Inflammatory macrophage treated with lipopolysaccharide for 4 hours (primary cell): ENCODE measurements at regions not wholly inside any gene's neighbourhood (a gene's known extent, or its start where the extent isn't known, plus 50 kb on each side); places are given as distances from the start of the nearest gene placed in this dataset.

Source experiments
- DNase-seq: peaks from one replicate; pipeline ENCODE4 v3.0.0-alpha.2; 2020

DNA sequence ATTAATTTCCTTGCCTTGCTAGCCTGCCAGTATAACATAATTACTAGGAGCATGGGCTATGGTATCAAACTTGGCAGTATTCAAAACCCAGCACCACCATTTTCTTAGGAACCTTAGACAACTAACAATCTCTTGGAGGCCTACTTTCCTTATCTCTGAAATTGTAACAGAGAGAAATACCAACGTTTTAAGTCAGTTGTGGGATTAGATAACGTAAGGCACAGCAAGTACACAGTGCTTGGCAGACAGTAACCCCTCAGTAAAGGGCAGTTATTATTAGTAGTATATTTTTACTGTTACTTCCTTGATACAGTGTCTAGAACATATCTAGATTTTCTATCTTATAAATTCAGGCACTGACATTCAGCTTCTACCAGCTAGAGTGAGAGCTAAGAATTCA, 309.6 kb downstream of the ACTL7B start:
- no peak for DNase-seq

DNA sequence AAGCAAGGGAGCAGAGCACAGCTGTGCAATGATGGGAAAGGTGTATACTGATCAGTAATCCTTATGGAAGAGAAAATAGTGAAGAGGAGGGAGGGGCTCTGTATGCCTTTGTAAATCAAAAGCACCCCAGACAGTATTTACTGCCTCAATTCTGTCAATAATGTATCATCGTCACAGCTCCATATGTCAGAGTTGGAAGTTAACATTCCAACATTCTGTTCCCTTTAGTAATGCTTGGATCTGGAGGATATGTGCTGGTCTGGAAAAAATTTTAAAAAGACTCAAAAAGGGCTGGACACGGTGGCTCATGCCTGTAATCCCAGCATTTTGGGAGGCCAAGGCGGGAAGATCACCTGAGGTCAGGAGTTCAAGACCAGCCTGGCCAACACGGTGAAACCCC, 310.4 kb downstream of the ACTL7B start:
- DNase-seq: no peak

DNA sequence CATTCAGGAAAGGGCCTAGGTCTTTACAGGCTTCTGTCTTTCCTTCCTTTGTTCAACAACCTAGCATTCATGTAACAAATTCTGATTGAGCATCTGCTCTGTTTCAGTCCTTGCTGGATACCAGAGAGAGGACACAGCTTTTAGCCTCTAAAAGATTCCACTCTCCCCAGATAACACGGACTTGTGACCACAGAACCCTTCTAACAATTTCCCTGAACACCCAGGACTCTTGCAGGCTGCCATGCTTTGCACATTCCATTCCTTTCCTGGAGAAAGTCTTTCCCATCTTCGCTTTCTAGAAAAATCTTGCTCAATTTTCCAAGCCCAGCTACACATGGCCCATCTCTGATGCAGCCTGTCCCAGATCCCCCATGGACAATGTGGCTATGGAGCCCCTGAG, 310.9 kb downstream of the ACTL7B start:
- DNase-seq: no peak

DNA sequence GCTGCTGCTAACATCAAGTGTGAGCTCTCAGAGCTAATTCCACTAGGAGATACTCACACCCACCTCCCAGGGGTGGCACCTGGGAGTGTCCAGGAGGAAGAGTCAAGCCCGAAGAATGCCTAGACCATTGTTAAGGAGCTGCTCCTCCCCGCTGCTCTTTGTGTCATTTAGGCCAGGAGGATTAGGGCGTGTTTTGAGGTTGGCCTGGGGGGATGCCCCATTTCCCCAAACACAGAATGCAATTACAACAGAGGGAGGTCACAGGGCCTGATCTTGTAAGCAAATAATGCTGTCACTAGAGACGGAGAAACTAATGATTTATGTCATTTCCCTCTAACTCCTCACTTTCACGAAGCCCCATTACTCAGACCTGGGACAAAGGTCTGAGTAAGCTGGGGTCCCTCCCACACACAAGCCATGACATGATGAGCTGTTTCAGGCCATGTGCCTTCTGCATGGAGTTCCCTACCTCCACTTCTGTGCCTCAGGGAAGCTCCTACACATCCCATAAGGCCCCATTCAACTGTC, 312.5 kb downstream of the ACTL7B start:
- DNase-seq: peak; percentile 94

DNA sequence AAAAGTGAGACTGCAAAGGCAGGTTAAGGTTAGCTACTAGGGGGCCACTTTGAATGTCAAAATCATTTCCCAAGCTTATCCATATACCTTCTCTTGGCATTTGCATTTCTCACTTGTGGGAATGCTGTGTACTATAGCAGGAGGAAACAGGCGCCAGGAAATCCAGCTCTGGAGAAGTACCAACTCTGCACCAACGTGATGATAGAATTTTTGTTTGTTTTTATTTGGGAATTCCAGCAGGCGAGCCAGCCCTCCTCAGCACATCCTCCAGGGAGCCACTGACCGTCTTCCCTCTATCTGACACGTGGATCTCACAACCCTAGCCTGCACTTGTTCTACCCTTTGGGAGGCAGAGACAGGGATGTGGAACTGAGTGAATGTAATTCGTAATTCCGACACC, 318.0 kb downstream of the ACTL7B start:
- DNase-seq: no peak

DNA sequence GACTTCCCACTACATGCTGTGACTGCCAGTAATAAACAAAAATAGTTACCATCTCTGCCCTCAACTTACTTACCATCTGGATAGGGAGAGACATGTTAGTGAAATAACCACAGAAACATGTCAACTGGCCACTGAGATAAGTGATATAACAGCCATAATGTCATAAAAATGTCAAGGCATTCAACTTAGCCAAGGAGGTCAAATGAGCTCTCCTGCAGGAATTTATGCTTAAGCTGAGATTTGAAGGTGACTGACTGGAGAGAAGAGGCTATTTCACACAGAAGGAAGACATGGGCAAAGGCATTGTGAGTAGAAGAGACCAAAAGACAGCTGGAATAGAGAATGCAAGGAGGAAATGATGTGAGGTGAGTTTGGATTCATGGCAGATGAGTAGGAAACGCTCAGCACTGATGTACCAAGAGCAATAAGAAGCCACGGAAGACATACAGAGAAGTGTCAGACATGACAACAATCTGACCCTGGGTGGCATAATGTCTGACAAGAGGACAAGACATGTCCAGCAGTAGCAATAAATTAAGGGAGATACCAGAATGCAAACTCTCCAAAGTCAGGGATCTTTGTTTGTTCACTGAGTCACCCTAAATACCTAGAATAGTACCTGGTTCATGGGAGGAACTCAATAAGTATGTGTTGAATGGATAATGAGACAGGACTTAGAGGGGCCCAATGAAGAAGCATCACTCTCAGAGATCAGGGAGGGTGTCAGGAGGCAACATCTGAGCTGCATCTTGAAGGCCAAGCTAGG, 318.8 kb downstream of the ACTL7B start:
- DNase-seq: no peak

DNA sequence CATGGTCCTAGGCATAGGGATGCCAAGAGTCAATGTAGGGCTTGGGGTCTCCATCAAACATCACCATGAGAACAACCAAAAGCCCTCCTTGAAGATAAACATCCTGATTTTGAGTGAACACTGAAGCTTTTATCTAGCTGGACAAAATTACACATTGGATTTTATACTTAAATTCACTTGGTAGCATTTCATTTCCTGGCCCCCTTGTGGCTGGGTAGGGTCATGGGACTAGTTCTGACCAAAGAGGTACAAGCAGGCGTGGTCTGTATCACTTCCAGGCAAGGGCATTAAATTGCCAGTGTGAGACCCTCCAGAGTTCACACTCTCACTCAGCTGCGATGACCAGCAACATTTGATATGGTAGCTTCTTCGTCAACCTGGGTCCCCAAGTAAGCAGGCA, 320.3 kb downstream of the ACTL7B start:
- peak; percentile 39 for DNase-seq

DNA sequence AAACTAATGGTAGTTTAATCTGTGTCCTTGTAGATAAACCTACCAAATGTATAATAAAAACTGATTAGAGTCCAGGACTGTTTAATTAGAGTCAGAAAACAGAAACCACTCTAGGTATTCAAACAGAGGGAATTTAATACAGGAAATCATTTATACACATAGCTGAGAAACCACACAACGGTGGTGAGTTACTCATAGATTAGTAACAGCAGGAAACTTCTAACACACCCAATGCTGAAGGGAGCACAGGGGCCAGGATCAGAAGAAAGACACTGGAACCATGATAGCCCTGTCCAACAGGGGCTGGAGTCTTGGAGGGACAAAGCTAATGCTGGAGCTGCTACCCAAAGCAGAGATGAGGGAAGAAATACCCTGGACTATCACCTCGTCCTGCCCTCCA, 321.0 kb downstream of the ACTL7B start:
- DNase-seq: no peak

DNA sequence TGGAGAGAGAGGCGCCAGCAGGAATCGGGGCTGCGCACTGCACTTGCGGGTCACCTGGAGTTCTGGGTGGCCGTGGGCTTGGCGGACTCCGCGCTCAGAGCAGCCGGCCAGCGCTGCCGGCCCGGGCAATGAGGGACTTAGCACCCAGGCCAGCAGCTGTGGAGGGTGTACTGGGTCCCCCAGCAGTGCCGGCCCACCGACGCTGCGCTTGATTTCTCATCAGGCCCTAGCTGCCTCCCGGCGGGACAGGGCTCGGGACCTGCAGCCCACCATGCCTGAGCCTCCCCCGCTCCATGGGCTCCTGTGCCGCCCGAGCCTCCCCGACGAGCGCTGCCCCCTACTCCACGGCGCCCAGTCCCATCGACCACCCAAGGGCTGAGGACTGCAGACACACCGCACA, 325.6 kb downstream of the ACTL7B start:
- no peak for DNase-seq

DNA sequence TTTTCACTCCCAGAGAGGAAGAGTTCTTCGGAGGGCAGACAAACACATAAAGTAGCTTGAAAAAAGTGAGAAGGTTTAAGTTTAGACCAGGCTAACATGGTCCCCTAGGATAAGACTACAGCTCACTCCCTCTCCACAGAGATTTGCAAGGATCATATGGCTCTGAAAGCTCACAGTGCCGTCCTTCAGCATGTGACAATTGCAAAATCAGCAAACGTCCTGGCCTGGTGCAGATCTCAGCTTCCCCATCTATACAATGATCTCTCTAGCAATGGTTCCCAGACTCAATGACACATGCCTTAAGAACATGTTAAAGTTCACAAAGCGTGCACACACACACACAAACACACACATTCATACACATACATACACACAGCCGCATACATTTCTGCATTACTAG, 327.6 kb downstream of the ACTL7B start:
- DNase-seq: peak; percentile 52

DNA sequence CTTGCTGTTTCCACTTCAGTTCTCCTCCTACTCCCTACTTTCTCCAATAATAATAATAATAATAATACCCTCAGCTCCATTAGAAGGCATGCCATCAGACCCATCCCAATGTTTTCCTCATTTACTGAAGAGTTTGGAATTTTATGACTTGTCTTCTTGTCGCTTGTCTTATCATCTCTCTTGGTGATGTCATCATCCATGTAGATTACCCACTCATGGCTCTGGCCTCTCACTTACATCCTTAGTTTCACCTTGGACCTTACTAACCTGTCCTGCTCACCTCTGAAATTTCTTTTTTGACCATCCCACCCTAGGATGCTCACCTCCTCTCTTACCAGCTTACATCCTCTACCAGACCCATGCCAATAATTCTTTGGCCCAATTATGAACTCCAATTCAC, 329.3 kb downstream of the ACTL7B start:
- no peak for DNase-seq

DNA sequence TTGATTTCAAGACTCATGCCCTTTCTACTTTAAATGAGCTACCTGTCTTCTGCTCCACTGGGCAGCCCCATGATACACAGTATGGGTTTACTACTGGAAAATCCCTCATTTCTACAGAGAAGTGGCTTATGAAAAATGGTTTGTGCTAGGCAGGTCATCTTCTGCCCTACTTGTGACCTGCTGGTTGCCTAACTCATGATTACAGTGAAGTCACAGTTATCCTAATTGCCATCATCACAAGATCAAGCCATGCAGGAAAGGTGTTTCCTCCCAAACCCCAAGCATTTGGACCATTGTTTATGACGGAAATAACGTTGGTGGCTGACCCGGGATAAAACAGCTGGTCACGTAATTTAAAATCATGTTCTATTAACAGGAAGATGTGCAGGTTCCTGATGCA, 330.6 kb downstream of the ACTL7B start:
- peak; percentile 31 for DNase-seq

DNA sequence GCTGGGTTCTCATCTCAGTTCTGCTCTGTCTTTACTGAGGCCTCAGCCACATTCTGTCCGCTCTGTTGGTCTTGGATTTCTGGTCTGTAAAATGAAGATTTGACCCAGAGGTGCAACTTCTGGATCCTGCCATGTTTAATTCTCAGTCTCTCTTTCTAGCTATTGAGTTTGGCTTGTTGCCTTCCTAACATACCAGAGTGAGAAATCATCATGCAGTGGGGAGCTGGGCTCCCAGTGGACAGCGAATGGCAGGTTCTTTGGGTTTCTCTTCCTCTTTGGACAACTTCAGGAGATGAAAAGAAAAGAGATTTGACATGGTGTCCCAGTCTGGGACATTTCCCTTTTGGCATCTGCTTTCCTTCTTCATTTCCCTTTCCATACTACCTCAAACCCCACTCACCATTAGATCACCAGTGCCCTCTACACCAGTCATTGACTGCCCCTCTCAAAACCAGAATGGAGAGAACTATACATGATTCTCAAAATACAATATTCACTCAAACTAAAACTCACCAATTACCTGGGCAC, 334.7 kb downstream of the ACTL7B start:
- no peak for DNase-seq

DNA sequence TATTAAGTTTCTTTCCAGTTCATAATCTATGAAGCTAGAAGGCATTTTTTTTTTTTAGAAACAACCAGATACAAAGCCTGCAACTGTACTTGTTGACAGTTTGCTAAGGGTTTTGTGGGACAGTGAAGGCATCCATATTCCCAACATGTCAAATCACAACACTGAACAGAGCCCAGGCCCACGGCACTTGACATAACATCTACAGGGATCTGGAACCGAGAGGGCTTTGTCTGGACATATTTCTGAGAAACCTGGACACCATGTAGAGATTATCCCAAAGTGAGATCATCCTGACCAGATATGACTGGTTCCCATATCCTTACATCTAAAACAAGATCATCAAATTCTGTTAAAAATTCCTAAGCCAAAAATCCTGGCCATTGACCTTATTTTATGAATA, 336.3 kb downstream of the ACTL7B start:
- no peak for DNase-seq

DNA sequence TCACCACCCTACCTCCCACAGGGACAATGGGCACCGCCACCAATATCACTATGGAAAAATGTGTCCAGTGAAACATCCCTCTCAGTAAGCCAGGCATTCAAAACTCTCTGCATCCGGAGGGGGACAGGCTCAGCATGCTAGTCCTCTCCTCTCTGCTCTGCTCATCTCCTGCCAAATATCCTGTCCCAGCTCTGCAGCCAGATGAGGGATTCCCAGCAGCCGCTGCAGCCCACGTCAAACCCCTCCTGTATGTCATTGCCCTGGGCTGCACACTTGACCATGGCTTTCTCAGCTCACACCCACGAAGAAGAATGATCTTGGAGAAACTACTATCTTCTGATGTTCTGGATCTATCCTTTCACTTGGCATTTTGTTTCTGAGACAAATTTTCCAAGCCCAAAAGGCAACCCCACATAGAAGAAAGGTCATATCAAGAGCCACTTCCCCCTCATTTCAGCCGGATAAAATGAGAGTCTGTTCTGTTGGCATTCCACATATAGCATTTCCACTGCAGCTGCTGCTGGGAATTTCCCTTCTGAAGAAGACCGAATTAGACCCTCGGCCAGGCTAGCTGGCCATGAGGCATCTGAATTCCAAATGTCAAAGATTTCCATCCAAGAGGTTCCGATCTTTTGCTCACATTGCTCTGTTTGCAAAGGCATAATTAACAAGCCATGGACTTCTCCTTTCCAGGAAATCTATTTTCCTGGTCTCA, 338.0 kb downstream of the ACTL7B start:
- no peak for DNase-seq

DNA sequence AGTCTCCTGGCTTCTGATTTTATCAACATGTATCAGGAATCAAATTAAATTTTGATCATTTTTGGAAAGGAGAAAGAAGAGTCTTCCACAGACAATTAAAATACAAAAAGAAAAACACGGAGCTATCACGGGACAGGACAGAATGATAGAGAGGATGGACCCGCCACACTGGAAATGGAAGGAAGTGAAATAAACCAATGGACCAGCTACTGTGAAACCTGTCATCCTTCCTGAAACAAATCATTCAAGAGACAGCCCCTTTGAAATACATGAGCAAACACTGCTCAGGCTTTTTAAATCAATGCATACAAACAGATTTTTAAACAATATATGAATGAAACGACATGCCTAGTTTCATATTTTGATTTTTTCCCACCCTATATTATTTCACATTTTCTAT, 339.4 kb downstream of the ACTL7B start:
- DNase-seq: no peak

DNA sequence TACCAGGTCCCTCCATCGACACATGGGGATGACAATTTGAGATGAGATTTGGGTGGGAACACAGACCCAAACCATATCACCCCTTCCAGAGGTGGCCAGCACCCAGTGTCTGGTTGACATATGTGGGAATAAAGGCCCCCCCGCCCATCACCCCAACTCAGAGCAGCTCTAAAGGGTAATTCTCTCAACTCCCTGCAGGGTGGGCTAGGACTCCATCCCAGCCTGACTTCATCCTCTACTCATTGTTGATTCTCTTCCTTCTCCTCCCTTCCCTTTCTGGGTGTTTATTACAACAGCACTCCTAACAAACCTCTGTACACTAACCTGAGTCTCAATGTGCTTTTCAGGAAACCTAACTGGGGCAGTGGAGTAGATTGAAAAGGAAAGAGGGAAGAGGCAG, 339.9 kb downstream of the ACTL7B start:
- no peak for DNase-seq

DNA sequence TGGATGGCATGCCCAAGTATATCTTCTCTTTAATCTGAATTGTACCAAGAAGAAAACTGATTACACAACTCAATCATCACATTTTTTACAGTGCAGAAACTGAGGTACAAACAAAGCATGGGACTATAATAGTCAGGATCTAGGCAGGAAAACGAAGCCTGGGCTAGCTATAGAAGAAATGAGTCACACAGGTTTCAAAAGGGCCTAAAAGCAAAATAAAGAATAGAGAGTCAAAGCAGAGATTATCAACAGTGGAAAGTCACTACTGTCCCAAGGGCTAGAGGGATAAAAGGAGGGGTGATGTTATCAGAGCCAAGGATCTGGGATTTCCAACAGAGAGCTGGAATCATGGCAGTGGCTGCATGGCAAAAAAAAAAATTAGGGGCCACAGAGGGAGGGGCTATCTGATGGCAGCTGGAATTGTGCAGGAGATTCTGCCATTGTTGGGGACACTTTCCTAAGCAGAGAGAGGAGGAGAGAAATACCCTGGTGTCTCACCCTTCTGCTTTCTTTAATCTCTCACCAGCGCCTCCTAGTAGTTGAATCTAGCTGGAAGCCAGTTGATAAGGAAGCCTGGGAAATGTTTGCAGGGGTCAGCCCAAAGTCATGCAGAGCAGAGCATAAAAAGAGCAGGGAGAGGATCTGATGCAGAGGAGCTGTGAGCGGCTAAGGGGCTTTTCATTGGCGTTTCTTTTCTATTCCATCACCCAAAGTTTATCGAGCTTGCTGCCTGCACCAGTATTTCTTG, 343.2 kb downstream of the ACTL7B start:
- no peak for DNase-seq

DNA sequence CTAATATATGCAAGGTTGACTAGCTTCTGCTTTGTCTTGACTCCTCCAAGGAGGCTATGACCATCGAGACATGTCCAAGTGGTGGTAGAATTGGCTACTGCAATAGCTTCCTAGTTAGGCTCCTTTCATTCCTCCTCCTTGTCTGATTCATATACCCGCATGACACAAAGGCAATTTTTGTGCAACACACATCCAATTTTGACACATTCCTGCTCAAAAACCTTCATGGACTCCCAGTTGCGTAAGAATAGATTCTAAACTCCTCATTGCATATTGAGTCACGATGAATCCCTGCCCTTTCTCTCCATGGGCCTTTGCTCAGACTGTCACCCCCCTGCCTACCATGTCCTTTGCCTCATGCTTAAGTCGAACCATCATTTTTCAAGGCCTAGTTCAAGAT, 344.5 kb downstream of the ACTL7B start:
- DNase-seq: peak; percentile 69

DNA sequence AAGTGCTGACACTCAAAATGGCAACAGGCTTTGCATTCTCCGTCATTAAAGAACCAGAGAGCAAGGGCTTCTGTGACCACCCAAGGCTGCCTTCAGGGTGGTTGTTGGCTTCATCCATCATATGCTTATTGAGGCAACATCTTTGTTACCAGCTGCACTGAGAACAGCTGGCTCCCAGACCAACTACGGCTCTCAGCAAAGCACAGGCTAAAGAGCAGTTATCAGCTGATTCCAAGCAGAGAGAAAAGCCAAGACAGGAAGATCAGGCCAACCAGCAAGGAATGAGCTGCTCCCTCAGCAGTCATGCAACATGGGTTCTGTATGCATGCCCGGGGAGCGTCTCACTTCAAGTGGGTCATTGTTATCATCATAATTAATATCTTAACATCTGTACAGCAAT, 358.9 kb downstream of the ACTL7B start:
- no peak for DNase-seq

DNA sequence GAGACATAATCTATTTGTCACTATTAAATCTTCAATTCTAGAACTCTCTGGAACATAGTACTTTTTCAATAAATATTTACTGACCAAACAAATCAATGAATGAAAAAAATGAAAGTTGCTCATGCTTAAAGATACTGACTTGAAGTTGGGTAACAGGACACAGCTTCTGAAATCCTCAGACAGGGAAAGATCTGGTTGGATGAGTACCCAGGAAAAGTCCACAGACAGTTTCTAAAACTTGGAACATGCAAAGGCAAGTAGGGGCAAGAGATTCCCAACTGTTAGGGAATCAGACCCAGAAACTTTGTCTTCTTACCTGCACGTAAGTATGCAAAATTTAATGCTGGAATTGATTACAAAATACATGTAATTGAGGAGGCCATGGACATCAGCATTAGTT, 366.2 kb downstream of the ACTL7B start:
- no peak for DNase-seq

DNA sequence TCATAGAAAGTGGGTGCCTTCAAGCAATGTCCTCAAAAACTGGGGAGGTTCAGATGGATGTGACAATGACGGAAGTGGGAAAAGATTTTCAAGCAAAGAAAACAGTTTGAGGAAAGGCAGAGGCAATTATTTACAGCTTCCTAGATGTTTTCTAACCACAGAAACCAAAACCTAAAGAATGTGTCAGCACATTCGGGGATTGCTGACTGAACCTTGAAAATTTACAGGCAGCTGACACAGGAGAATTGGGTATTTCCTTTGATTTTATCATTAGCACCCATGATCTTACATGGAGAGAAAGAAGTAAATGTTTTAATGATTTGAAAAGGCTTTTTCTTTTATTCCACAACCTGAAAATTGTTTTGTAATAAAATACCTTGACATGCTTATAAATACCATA, 369.0 kb downstream of the ACTL7B start:
- peak; percentile 32 for DNase-seq

DNA sequence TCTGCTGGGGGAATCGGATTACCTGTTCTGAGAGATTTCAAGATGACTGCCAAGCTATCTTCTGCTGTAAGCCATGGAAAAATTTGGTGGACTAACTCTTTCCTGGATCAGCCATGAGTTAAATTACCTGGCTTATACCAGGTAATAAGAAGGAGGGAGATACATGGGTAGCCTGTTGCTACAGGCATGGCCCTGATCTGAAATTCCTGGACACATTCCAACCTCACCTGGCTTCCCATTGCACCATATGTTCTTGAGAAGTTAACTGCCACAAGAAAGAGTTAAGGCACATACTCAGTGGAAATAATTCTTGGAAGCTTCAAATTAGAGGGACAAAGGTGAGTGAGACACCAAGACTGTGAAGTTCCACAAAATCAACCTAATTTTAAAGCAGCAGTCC, 371.3 kb downstream of the ACTL7B start:
- no peak for DNase-seq

DNA sequence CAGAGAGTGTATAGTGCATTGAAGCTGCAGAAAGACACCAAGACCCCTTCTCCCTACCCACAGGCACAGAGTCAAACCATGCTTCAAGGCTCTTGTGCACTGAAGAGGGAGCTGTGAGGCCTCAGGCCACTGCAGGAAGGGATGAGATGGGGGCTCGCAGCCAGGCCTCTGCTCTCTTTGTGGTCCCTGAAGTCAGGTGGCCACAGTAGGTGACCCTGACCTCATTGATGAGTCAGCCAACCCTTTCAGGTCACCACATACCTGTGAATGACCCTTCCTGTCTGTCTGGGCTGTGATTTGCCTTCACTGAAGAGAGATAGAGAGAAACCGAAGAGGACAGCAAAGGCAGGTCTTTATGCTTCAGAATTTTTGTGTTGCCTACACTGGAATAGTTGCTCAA, 372.1 kb downstream of the ACTL7B start:
- DNase-seq: no peak
